NCI-H187 (cell line): ENCODE measurements at regions not wholly inside any gene's neighbourhood (a gene's known extent, or its start where the extent isn't known, plus 50 kb on each side); places are given as distances from the start of the nearest gene placed in this dataset.

Experiments
- DNase-seq, 2 experiments: peaks; one replicate each; lab custom pipeline; 2025; lab: John Stamatoyannopoulos, UW

DNA sequence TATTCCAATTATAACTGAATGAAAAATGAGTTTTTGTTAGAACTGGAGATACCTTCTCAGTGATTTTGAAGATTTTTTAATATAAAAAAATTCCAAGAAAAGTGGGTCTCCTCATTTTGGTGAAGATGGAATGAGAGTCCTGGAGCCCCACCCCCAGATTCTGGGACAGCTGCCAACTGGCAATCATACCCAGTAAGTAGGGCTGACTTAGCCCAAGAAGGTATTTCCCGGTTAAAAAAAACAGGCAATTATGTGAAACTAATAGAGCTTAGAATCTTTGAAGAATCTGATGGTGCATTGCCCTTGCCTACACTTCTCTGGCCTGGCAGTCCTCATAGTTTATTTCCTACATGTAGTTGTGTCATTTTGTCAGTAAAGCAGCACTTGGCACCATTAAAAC lies 52.8 kb upstream of the VWDE start:
- DNase-seq: no peak

GRCh38 chr7:12458520-12459131 lies 55.0 kb upstream of the VWDE start:
- peak; percentile 4 to 17 for DNase-seq

- no peak for DNase-seq
Observed at GRCh38 chr7:12467837-12468236, 64.2 kb upstream of the VWDE start.

- DNase-seq: no peak
Observed at GRCh38 chr7:12469568-12469967, 65.9 kb upstream of the VWDE start.

GRCh38 chr7:12470930-12471329 lies 67.3 kb upstream of the VWDE start:
- no peak for DNase-seq

GRCh38 chr7:12474035-12474434 lies 70.4 kb upstream of the VWDE start:
- no peak for DNase-seq

DNA sequence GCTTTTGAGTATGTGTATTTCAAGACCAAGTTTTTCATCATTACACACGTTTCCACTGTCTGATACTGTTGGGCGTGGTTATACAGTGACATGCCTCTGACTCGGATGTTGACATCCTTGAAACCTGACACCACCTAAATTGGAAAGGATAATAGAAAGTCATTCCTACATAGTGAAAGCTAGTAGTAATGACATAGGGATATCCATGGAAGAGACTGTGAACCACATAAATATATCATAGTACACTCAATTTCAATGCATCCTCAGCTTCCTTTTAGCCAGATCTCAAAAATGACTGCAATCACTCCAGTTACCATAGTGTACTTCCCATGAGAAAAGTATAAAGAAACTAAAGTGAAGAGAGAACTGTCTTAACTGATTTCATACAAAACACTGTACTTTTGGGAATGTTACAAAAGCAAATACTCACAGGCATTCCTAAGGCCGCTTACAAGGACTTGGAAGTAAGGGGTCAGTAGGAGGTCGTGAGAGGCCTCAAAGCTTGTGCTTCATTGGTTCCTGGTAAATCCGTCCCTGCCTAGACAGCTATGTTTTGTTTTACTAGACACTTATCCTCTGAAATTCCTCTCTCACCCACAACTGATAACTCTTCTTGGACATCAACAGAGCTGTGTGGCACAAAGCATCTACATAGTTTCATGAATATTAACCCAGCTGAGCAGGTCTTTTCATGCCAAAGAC lies 71.8 kb upstream of the VWDE start:
- DNase-seq: no peak

DNA sequence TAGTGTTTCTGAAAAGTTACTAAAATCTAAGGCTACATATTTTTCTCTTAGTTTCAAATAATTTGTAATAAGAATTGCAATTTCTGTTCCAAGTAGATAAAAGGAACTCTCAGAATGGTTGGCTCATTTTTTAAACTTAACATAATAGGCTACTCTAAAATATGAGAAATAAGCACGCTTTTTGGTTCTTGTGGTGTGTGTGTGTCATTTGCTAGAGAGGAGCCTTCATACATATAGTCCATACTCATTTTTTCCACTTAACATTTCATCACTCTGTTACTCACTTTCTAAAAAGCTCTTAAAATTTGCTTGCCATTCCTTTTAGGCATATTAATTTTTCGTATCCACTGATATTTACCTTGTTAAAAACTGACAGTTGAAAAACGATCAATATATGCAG lies 74.0 kb upstream of the VWDE start:
- DNase-seq: no peak

DNA sequence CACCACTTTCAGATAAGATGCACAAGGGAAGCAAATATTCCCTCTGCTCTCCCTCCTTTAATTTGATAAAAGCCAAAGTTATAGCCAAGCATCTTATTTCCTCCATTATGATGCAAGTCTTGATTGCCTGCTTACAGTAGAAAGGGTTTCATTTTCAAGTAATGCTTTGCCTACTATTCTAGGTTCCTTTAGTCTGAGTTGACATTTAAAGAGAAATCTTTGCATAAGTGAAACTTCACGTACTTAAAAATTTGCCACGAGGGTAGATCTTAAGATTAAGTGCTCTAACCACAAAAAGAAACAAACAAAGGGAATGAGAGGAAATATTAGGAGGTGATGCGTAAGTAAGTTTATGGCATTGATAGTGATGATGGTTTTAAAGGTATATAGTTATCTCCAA lies 78.1 kb upstream of the VWDE start:
- DNase-seq: no peak

DNA sequence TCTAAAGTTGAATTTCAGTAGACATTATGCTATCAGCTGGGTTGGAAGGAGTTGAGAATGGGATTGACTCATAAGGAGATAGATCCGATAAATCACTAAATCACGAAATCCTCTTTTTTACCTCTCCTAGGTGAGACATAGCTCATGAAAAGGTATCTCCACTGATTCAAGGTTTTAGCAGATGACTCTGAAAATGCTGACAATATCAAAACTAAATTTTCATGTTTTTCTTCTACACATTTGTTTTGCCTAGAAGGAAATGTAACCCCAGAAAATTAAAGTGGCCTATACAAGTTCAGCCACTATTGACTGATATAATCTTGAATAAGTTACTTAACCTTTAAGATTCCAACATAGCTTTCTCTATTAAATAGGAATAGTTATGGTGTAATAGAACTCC lies 82.2 kb upstream of the VWDE start:
- DNase-seq: no peak

DNA sequence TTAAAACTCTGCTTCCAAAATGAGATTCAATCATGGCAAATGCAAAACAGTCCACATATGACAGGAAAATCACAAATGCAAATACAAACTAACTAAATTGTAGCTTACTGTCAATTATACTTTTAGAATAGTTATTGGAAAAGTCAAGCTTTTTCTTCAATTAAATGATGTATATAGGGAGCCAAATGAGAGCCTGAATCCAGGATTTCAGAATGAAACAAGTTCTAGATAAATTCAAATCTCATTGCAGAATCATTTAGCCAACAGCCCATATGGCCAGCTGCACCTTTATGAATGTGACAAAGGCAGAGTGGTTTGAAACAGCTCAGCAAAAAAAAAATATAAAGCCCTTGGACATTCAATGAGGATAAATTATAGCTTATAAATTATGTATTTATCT lies 82.2 kb upstream of the SCIN start:
- no peak for DNase-seq

DNA sequence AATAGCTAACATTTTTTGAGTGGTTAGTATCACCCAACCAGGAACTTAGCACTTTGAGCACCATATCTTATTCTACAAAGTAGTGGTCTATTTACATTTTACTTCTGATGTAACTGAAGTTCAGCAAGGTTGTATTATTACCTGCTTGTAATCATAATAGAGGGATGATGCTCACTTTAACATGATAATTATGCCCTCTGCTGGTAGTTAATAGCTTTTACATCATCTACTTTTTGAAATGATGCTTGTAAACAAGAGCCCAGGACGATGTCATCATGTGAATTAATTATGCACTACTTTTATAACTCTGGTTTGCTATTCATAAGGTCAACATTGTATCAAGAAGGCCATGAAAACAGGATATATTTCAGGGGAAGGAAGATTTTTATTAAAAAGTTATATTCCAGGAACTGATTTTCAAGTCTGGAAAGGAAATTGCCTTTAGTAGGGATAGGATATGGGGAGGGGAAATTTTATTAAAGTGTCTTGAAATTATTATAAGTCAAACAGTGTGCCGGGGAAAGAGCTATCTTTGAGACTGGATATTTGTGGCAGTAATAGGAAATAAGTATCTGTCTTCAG lies 80.3 kb upstream of the SCIN start:
- DNase-seq: peak in 1 of 2 experiments; percentile 44

DNA sequence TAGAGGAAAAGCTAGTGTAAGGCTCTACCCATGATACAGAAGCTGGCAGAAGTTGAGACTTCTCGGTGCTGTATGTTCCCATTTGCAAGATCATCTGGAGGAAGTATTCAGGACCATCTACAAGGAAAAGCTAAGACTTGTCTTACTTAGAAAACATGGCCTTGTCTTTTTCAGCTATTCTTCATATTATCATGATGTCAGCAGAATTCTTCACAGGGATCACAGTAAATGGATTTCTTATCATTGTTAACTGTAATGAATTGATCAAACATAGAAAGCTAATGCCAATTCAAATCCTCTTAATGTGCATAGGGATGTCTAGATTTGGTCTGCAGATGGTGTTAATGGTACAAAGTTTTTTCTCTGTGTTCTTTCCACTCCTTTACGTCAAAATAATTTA lies 79.6 kb upstream of the SCIN start:
- DNase-seq: no peak

DNA sequence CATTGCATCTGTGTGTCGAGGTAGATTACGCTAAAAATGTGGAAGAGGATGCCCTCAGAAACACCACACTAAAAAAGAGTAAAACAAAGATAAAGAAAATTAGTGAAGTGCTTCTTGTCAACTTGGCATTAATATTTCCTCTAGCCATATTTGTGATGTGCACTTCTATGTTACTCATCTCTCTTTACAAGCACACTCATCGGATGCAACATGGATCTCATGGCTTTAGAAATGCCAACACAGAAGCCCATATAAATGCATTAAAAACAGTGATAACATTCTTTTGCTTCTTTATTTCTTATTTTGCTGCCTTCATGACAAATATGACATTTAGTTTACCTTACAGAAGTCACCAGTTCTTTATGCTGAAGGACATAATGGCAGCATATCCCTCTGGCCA lies 79.0 kb upstream of the SCIN start:
- DNase-seq: no peak

GRCh38 chr7:12493407-12493806 lies 77.1 kb upstream of the SCIN start:
- no peak for DNase-seq

DNA sequence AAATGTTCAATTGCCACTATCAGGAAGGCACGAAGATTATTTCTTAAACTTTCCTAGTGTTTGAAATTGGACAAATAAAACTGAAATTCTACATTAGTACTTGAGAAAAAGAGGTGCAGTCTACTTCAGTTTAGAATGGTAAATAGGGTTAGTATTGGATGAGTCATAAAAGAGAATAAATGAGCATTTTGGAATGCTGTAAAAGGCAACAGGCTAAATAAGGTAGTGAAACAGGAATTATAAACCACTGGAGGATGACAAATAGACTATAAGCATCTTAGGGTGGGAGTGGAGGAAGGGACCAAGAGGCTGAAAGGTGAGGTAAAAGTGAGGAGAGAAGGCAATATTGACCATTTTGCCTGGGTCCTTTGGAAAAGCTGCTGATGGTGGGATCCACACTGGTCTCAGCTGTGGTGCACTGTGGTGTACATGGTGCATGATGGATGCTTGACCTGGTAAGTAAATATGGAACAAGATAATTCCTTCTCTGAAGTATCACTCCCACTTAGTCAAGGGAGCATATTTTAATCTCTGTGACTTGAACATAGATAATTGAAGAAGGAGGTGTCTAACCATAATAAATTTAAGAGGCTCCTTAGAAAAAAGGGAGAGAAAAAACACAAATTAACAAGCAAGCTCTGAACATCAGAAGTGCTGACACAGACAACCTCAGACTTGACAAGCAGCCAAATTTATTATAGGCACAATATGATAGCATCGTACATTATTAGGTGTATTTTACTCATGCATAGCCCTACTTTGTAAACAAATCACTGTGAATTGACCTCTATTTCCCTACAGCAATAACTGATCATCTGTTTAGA lies 76.4 kb upstream of the SCIN start:
- DNase-seq: no peak

- no peak for DNase-seq
Observed at GRCh38 chr7:12494687-12495024, 75.9 kb upstream of the SCIN start.

GRCh38 chr7:12496901-12497674 lies 73.4 kb upstream of the SCIN start:
- peak; percentile 7 to 36 for DNase-seq

DNA sequence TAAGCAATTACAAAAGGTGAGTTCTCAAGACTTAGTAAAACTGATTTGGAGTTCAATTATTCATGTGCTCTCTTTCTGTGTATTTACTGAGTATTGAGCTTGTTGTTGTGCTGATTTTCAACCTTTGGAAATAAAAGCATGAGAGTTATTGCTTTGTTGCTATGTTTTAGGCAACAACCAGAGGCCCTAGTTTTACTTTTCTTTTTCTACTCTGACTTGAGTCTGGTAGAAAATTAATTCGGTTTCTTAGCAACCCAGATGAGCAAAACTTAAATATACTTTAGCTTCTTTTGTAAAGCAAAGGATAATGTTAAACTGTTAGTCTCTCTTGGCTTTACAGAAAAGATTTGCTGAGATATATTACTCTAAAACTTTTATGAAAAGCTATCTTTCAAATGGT lies 66.4 kb upstream of the SCIN start:
- DNase-seq: no peak

DNA sequence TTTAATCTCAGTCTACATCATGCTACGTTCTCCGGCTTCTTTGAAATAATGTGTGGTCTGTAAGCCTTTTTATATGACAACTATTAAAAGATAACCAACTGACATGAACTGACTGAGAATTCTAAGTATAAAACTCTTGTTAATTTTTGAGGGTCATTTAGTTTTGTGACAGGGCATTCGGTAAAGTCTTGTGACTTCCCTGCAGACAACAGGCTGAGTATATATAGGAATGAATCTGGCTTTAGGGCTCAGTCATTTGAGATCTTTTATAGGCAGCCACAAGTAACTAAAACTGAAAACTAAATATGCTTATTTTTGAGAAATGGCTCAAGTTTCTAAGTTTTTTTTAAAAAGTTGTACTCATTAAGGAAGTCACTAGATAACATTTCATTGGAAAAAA lies 62.5 kb upstream of the SCIN start:
- no peak for DNase-seq

- no peak for DNase-seq
Observed at GRCh38 chr7:12508554-12508953, 62.0 kb upstream of the SCIN start.

- no peak for DNase-seq
Observed at GRCh38 chr7:12517451-12517850, 53.1 kb upstream of the SCIN start.
